HepG2 (cell line): ENCODE measurements at regions not wholly inside any gene's neighbourhood (a gene's known extent, or its start where the extent isn't known, plus 50 kb on each side); places are given as distances from the start of the nearest gene placed in this dataset.

Source experiments
- ATAC-seq: fragments of 200-7000 bp; cut with Tn5 transposase; 3 replicates; pipeline ENCODE4 v1.9.1; 2020; ENCODE audit warnings: mild to moderate bottlenecking, moderate library complexity
- BruUV-seq: library from RNA; stranded (reverse); fragments of 400-500 nt; replicated peaks from 2 replicates; lab custom pipeline; 2021; lab: Mats Ljungman, UMichigan
- CTCF ChIA-PET: fragments of 300-600 bp; formaldehyde crosslinking; extraction: SDS; loops from one replicate; lab custom pipeline; 2021; ENCODE audit warnings: low total read pairs, inconsistent platforms, low intra/inter-chr PET ratio; lab: Yijun Ruan, JAX
- POLR2A ChIA-PET: fragments of 350-600 bp; sonication (Branson Sonifier 250); formaldehyde crosslinking; loops from one replicate; lab custom pipeline; 2020; ENCODE audit warnings: antibody characterized with exemption, inconsistent platforms; lab: Yijun Ruan, JAX
- DNase-seq: peaks from one replicate; pipeline ENCODE4 v3.0.0-alpha.2; 2015; ENCODE audit warnings: low spot score
- FAIRE-seq: peaks from 3 replicates; lab custom pipeline; 2011; peaks lifted over from hg19 to GRCh38; lab: Jason Lieb, UNC
- H2AFZ ChIP-seq: one replicate; pipeline ENCODE4 v1.6.1; 2011; ENCODE audit warnings: low read length, inconsistent platforms
- H3K27ac ChIP-seq: fragments of 300-600 bp; 3 replicates; pipeline ENCODE4 v1.8.0; 2011; ENCODE audit warnings: mixed run types, mild to moderate bottlenecking, mixed read lengths, low read length, inconsistent platforms; ENCODE audit not compliant: insufficient read depth; ENCODE audit errors: extremely low read length
- H3K27me3 ChIP-seq, 2 experiments: fragments of 200-600 bp in 1 of 2; 2 replicates in 1 of 2; 3 replicates in 1 of 2; pipeline versions ENCODE4 v1.6.0 to v1.8.0; 2011; ENCODE audit warnings: low read length in 2 of 2, mild to moderate bottlenecking in 2 of 2, moderate library complexity in 2 of 2, inconsistent platforms in 1 of 2; ENCODE audit not compliant: insufficient read depth in 2 of 2, control insufficient read depth in 1 of 2
- H3K36me3 ChIP-seq, 2 experiments: fragments of 200-600 bp in 1 of 2; replicated peaks in 1 of 2; 2 replicates in 1 of 2; 3 replicates in 1 of 2; pipeline versions ENCODE4 v1.5.1 to v1.8.0; 2011; ENCODE audit warnings: low read length in 2 of 2, inconsistent platforms in 1 of 2; ENCODE audit not compliant: insufficient read depth in 2 of 2, control insufficient read depth in 1 of 2
- H3K4me1 ChIP-seq: 2 replicates; pipeline ENCODE4 v1.5.1; 2012; ENCODE audit warnings: low read length, inconsistent platforms; ENCODE audit not compliant: insufficient read depth
- H3K4me2 ChIP-seq: 2 replicates; pipeline ENCODE4 v1.6.0; 2011; ENCODE audit warnings: low read depth, low read length, inconsistent platforms
- H3K4me3 ChIP-seq, 3 experiments: fragments of 200-600 bp in 1 of 3; sonication (generic), shearing (Covaris generic) in 1 of 3; replicated peaks in 1 of 3; 2 replicates each; pipeline ENCODE4 v1.5.1; 2011 to 2016; ENCODE audit warnings: low read length in 3 of 3, inconsistent platforms in 2 of 3, low read depth in 2 of 3, mild to moderate bottlenecking in 2 of 3, control low read depth in 1 of 3, mixed read lengths in 1 of 3; ENCODE audit not compliant: insufficient read depth in 1 of 3
- H3K79me2 ChIP-seq: one replicate; pipeline ENCODE4 v1.6.1; 2011; ENCODE audit warnings: low read length, inconsistent platforms; ENCODE audit not compliant: insufficient read depth
- H3K9ac ChIP-seq: 2 replicates; pipeline ENCODE4 v1.6.0; 2011; ENCODE audit warnings: mild to moderate bottlenecking, low read depth, low read length, inconsistent platforms; ENCODE audit not compliant: insufficient read depth
- H3K9me3 ChIP-seq: 2 replicates; pipeline ENCODE4 v1.5.1; 2012; ENCODE audit warnings: mild to moderate bottlenecking, low read length
- H4K20me1 ChIP-seq: 2 replicates; pipeline ENCODE4 v1.6.0; 2011; ENCODE audit warnings: inconsistent platforms, mild to moderate bottlenecking, low read length, moderate library complexity; ENCODE audit not compliant: insufficient read depth
- MBD4 ChIP-seq: IDR thresholded peaks from 2 replicates; pipeline ENCODE4 v1.6.1; 2012; ENCODE audit warnings: low read length, inconsistent platforms, borderline replicate concordance
- MED8 ChIP-seq: sonication (generic); formaldehyde crosslinking; IDR thresholded peaks from 2 replicates; pipeline ENCODE4 v1.8.1; 2023; ENCODE audit warnings: mild to moderate bottlenecking, missing genetic modification reagents; ENCODE audit not compliant: insufficient replicate concordance
- MLLT10 ChIP-seq: sonication (generic); formaldehyde crosslinking; IDR thresholded peaks from 2 replicates; pipeline ENCODE4 v1.4.0; 2020; ENCODE audit warnings: missing genetic modification reagents
- NPAS2 ChIP-seq: sonication (generic); formaldehyde crosslinking; IDR thresholded peaks from 2 replicates; pipeline ENCODE4 v1.8.0; 2022; ENCODE audit warnings: mild to moderate bottlenecking, missing genetic modification reagents, borderline replicate concordance
- ZNF331 ChIP-seq: sonication (generic); formaldehyde crosslinking; IDR thresholded peaks from 2 replicates; pipeline ENCODE4 v1.4.0; 2020; ENCODE audit warnings: missing genetic modification reagents
- ZNF382 ChIP-seq: sonication (generic); formaldehyde crosslinking; IDR thresholded peaks from 2 replicates; pipeline ENCODE4 v1.5.0; 2020; ENCODE audit warnings: missing genetic modification reagents, mild to moderate bottlenecking, borderline replicate concordance
- ZNF503 ChIP-seq: sonication (generic); formaldehyde crosslinking; IDR thresholded peaks from 2 replicates; pipeline ENCODE4 v1.4.0; 2020; ENCODE audit warnings: missing genetic modification reagents
- ZNF564 ChIP-seq: sonication (generic); formaldehyde crosslinking; IDR thresholded peaks from 2 replicates; pipeline ENCODE4 v1.8.1; 2023; ENCODE audit warnings: mild to moderate bottlenecking, missing genetic modification reagents
- ZNF572 ChIP-seq: sonication (generic); formaldehyde crosslinking; IDR thresholded peaks from 2 replicates; pipeline ENCODE4 v1.5.1; 2020; ENCODE audit warnings: mild to moderate bottlenecking, missing genetic modification reagents
- WGBS: methylation state at CpG from one replicate; pipeline ENCODE4 v1.1.6; 2017; ENCODE audit warnings: low lambda C conversion rate; 5-methylcytosine and 5-hydroxymethylcytosine counted together
- in situ Hi-C: cut with HindIII; loops from 2 replicates; pipeline ENCODE4 v1.10.0; 2017; ENCODE audit warnings: low pct_unique_long_range_greater_than_20kb; ENCODE audit not compliant: extremely low pct_ligation_motif_present
- intact Hi-C: fragments of 100-400 bp; cut with micrococcal nuclease; formaldehyde crosslinking; loops from one replicate; pipeline ENCODE4 v1.10.0; 2022; ENCODE audit not compliant: unreplicated experiment
- small RNA-seq, 3 experiments: library from RNA; depleted of rRNA; stranded (forward); fragments of <200 nt; gene quantifications; one replicate each; pipeline ENCODE3, GENCODE V24; 2012; ENCODE audit warnings: low read depth in 2 of 3, low replicate concordance in 1 of 3; ENCODE audit not compliant: insufficient read length in 3 of 3, insufficient read depth in 2 of 3
- TF ChIP-seq, protein P1 (sequence below): sonication (generic); formaldehyde crosslinking; IDR thresholded peaks from 2 replicates; pipeline ENCODE4 v1.8.0; 2022; ENCODE audit warnings: mild to moderate bottlenecking, missing genetic modification reagents; ENCODE audit not compliant: insufficient replicate concordance

- in situ Hi-C loops: no loop called here
- no peak overlapping the region for H3K9ac ChIP-seq
- DNase-seq (no peak), FAIRE-seq (no peak), ATAC-seq (peak; percentile 72)
- POLR2A ChIA-PET: no interaction called here
- no peaks in the 10 kb centered on the region for H4K20me1 ChIP-seq
- peaks cover 7% of the 10 kb centered on the region; the same call in 1 of the 2 replicates for H3K4me1 ChIP-seq
- H3K79me2 ChIP-seq: no peaks in the 10 kb centered on the region
- CTCF ChIA-PET: no interaction called here
- no peak overlapping the region for H3K4me2 ChIP-seq
- no peaks in the 10 kb centered on the region for H3K36me3 ChIP-seq
- no peak overlapping the region for H3K27ac ChIP-seq
- H2AFZ ChIP-seq: no peak overlapping the region
- no peak overlapping the region for H3K4me3 ChIP-seq
- H3K27me3 ChIP-seq: no peaks in the 10 kb centered on the region
- H3K9me3 ChIP-seq: no peaks in the 10 kb centered on the region
- 47% methylated on average over 2 of the region's 2 CpGs for WGBS
- BruUV-seq: no TSS peak
- no peak for TF ChIP-seq ZNF572
- TF ChIP-seq MBD4: no peak
- no peak for TF ChIP-seq ZNF564
- TF ChIP-seq MED8 (CRISPR knock-in tag): no peak
- TF ChIP-seq ZNF331 (CRISPR knock-in tag): no peak
- TF ChIP-seq, protein P1, sequence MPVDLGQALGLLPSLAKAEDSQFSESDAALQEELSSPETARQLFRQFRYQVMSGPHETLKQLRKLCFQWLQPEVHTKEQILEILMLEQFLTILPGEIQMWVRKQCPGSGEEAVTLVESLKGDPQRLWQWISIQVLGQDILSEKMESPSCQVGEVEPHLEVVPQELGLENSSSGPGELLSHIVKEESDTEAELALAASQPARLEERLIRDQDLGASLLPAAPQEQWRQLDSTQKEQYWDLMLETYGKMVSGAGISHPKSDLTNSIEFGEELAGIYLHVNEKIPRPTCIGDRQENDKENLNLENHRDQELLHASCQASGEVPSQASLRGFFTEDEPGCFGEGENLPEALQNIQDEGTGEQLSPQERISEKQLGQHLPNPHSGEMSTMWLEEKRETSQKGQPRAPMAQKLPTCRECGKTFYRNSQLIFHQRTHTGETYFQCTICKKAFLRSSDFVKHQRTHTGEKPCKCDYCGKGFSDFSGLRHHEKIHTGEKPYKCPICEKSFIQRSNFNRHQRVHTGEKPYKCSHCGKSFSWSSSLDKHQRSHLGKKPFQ (CRISPR knock-in tag): no peak
- no peak for TF ChIP-seq MLLT10 (CRISPR knock-in tag)
- no peak for TF ChIP-seq ZNF382 (CRISPR knock-in tag)
- TF ChIP-seq ZNF503 (CRISPR knock-in tag): no peak
- no peak for TF ChIP-seq NPAS2 (CRISPR knock-in tag)
- intact Hi-C loops: no loop called here
Measured at GRCh38 chr5:73994963-73995362, 369.0 kb downstream of the ARHGEF28 start.

Small RNA genes lying in the stretch of these regions (small RNA-seq; reads per million reads assigned to genes)
- 0 reads per million in 3 experiments for gene RN7SL814P
